Dendritic cell treated with granulocyte-macrophage colony-stimulating factor and Interleukin-4, amounts not matched to agents 40 ng/mL and 50 ng/mL, for 4 days (primary cell): ENCODE measurements at regions not wholly inside any gene's neighbourhood (a gene's known extent, or its start where the extent isn't known, plus 50 kb on each side); places are given as distances from the start of the nearest gene placed in this dataset.
"Not testable (repeated sequence)": the region's sequence is repeated elsewhere in the genome, so short reads cannot be mapped to it uniquely, and the experiment has no call there.

Source experiments
- H3K27ac Mint-ChIP-seq: one replicate; pipeline ENCODE4 v1.8.0; 2022; ENCODE audit warnings: mild to moderate bottlenecking, mixed read lengths
- H3K27me3 Mint-ChIP-seq: one replicate; pipeline ENCODE4 v1.8.0; 2022; ENCODE audit warnings: mild to moderate bottlenecking, mixed read lengths
- H3K36me3 Mint-ChIP-seq: one replicate; pipeline ENCODE4 v1.8.0; 2022; ENCODE audit warnings: low read depth, mixed read lengths
- H3K4me1 Mint-ChIP-seq: one replicate; pipeline ENCODE4 v1.8.0; 2022; ENCODE audit warnings: low read depth, mixed read lengths
- H3K4me3 Mint-ChIP-seq: one replicate; pipeline ENCODE4 v1.8.0; 2022; ENCODE audit warnings: mild to moderate bottlenecking, moderate library complexity, mixed read lengths
- H3K9me3 Mint-ChIP-seq: one replicate; pipeline ENCODE4 v1.8.0; 2022; ENCODE audit warnings: mixed read lengths
- intact Hi-C: fragments of 100-400 bp; cut with micrococcal nuclease; formaldehyde crosslinking; loops from one replicate; pipeline ENCODE4 v1.15.0; 2022

DNA sequence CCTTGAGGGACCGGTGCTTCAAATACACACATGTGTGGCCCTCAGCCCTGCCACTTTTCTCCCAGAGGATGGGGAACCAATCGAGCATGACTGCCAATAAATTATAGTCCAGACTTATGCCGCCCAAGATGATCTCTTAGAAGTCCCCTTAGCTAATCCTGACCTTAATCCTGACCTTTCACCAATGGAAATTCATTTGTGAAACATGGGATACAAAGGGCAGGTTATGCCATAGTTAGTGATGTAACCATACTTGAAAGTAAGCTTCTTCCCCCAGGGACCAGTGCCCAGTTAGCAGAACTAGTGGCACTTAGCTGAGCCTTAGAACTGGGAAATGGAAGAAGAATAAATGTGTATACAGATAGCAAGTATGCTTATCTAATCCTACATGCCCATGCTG lies 190.6 kb downstream of the FBXO4 start:
- peaks cover 37% of the 10 kb centered on the region for H3K9me3 Mint-ChIP-seq
- H3K4me1 Mint-ChIP-seq, H3K4me3 Mint-ChIP-seq, H3K27me3 Mint-ChIP-seq, H3K36me3 Mint-ChIP-seq, intact Hi-C loops, H3K27ac Mint-ChIP-seq: not testable (repeated sequence)

DNA sequence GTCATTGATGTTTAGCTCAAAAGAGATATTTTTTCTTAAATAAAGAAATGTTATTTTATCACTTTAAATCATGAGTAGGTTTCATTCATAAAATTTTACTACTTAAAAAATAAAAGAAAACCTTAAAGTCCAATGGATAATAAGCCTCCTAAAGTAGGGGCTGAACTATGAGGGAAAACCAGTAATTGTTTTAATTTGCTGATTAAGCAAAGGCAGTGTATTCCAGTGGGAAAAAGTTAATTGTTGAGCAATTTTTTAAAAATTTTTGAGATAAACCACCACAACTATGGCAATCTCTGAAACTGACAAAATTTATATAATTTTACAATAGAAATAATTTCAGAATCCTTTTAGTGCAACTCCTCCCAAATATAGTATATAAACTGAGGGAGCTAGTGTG lies 195.0 kb downstream of the FBXO4 start:
- Mint-ChIP-seq H3K9me3 (peaks cover 31% of the 10 kb centered on the region), H3K4me1 (no peaks in the 10 kb centered on the region), H3K27ac (no peak overlapping the region), H3K27me3 (no peaks in the 10 kb centered on the region), H3K4me3 (no peak overlapping the region), H3K36me3 (no peaks in the 10 kb centered on the region)
- intact Hi-C loops, result no loop called here

DNA sequence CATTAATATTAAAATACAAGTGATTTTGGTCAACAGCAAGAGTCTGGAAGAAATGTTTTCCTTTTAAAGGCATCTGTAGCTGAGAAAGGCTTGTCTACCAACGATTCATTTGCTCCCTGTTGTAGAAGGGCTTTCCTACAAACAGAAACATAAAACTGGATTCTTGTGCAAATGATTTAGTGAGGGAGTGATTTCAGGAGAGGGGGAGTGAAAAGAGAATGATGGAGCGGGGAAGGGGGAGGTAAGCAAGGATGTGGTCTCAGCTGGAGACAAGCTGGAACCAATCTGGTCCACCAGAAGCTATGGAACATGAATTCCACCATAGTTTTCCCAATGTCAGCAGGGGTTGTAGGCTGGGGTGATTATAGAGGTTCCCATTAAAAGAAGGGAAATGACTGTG lies 196.3 kb downstream of the FBXO4 start:
- H3K9me3 Mint-ChIP-seq, result peaks cover 23% of the 10 kb centered on the region
- no peaks in the 10 kb centered on the region for H3K36me3 Mint-ChIP-seq
- no peak overlapping the region for H3K27ac Mint-ChIP-seq
- intact Hi-C loops, result no loop called here
- no peak overlapping the region for H3K4me3 Mint-ChIP-seq
- H3K4me1 Mint-ChIP-seq, result no peaks in the 10 kb centered on the region
- no peaks in the 10 kb centered on the region for H3K27me3 Mint-ChIP-seq

DNA sequence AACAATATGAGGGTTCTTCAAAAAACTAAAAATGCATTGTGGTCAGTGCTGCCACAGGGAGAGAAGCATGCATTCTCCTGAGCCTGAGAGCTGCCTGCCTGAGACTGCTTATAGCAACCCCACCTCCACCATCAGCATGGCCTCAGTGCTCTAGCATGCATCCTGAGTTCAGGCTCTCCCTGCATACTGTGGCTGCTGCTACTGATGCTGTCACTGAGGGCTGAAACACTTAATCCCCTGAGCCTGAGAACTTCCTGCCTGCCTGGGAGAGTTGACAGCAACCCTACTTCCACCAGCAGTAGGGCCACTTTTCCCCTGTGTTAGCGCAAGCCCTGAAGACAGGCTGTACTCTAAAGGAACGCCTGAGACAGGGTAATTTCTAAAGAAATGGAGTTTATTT lies 206.0 kb downstream of the FBXO4 start:
- Mint-ChIP-seq H3K27me3 (no peaks in the 10 kb centered on the region), H3K27ac (no peak overlapping the region), H3K9me3 (peaks cover 26% of the 10 kb centered on the region), H3K4me3 (no peak overlapping the region), H3K4me1 (no peaks in the 10 kb centered on the region), H3K36me3 (no peaks in the 10 kb centered on the region)
- intact Hi-C loops, result no loop called here

DNA sequence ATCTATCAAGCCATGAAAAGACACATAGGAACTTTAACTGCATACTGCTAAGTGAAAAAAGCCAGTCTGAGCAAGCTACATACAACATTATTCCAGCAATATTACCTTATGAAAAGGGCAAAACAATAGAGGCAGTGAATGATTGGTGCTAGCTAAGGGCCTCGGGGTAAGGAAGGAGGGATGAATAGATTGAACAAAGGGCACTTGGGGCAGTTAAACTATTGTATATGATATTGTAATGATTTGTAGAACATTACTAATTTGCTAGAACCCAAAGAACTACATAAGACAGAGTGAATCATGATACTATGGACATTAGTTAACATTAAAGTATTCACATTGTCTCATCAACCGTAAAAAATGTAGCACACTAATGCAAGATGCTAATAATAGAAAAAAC lies 218.3 kb downstream of the FBXO4 start:
- intact Hi-C loops, result no loop called here
- H3K27me3 Mint-ChIP-seq, result no peaks in the 10 kb centered on the region

DNA sequence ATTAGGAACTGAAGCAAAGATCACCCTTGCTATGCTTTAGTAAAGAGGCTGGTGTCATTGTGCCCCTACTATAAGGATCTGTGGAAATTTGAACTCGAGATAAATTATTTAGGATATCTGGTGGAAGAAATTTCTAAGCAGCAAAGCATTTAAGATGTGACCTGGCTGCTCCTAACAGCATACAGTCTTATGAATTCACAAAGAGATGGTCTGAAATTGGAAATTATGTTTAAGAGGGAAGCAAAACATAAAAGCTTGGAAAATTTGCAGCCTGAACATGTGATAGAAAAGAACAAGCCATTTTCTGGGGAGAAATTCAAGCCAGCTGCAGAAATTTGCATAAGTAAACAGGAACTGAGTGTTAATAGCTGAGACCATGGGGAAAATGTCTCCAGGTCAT lies 223.7 kb downstream of the FBXO4 start:
- H3K9me3 Mint-ChIP-seq, result peaks cover 50% of the 10 kb centered on the region
- no peak overlapping the region for H3K27ac Mint-ChIP-seq
- H3K4me3 Mint-ChIP-seq, result no peak overlapping the region
- H3K36me3 Mint-ChIP-seq, result no peaks in the 10 kb centered on the region
- H3K27me3 Mint-ChIP-seq, result no peaks in the 10 kb centered on the region
- H3K4me1 Mint-ChIP-seq, result no peaks in the 10 kb centered on the region
- intact Hi-C loops, result no loop called here

More for the DNA sequence above, 218.3 kb downstream of the FBXO4 start:
- H3K36me3 Mint-ChIP-seq, result no peaks in the 10 kb centered on the region
- no peak overlapping the region for H3K27ac Mint-ChIP-seq
- no peak overlapping the region for H3K4me3 Mint-ChIP-seq
- H3K9me3 Mint-ChIP-seq, result peaks cover 30% of the 10 kb centered on the region
- no peaks in the 10 kb centered on the region for H3K4me1 Mint-ChIP-seq

DNA sequence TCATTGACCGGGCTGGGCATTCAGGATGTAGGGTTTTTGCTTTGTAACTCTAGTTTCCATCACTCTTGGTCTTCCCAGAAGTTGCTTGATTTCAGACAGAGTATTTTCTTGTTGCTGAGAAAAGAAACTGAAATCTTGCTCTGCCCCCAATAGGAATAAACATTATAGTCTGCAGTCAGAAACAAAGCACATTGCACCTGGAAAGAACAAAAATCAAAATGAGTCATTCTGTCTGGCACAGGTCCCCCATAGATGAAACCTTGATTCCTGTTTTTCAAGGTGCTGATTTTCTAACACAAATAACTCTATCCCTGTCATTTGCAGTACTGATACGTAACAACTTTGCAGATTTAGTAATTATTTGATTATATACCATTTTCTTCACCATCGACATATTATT lies 232.1 kb downstream of the FBXO4 start:
- Mint-ChIP-seq H3K4me3 (no peak overlapping the region), H3K27ac (no peak overlapping the region), H3K36me3 (no peaks in the 10 kb centered on the region), H3K4me1 (no peaks in the 10 kb centered on the region), H3K27me3 (no peaks in the 10 kb centered on the region), H3K9me3 (no peaks in the 10 kb centered on the region)
- intact Hi-C loops, result no loop called here

DNA sequence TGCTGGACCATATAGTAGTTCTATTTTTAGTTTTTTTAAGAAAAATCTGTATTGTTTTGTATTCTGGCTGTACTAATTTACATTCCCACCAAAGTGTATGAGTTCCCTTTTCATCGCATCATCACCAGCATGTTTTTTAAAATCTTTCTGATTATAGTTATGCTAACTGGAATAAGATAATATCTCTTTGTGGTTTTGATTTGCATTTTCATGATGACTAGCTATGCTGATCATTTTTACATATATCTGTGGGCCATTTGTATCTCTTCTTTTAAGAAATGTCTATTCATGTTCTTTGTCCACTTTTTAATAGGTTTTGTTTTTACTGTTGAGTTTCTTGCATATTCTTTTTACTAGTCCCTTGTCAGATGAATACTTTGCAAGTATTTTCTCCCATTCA lies 238.0 kb downstream of the FBXO4 start:
- Mint-ChIP-seq H3K4me3 (no peak overlapping the region), H3K27me3 (no peaks in the 10 kb centered on the region), H3K27ac (no peak overlapping the region), H3K9me3 (no peaks in the 10 kb centered on the region), H3K4me1 (no peaks in the 10 kb centered on the region), H3K36me3 (no peaks in the 10 kb centered on the region)
- intact Hi-C loops, result no loop called here

DNA sequence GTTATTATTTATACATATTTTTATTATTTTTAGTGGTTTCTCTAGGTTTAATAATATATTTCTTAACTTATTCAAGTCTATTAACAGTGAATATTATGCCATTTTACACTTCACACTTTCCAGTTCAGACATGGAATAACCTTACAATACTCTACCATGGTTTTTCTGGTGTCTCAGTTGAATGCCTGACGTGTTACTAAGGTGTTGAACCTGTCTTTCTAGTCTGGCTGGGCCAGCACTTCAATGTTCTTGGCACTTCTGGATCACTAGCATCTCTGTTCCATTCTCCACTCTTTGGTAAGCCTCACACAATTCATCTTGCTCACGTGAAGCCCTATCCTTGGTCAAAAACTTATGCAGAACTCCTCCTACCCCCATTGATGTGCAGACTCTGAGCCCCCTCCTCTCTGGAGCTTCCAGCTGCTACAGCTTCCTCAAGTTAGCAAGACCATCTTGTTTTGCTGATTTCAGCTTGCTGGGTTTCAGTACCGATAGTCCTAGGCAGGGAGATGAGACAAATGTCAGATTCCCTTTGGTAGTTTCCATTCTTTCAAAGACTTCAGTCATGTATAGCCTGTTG lies 243.1 kb downstream of the FBXO4 start:
- no peak overlapping the region for H3K4me3 Mint-ChIP-seq
- intact Hi-C loops, result no loop called here
- H3K4me1 Mint-ChIP-seq, result no peaks in the 10 kb centered on the region
- H3K9me3 Mint-ChIP-seq, result no peaks in the 10 kb centered on the region
- no peaks in the 10 kb centered on the region for H3K27me3 Mint-ChIP-seq
- no peak overlapping the region for H3K27ac Mint-ChIP-seq
- no peaks in the 10 kb centered on the region for H3K36me3 Mint-ChIP-seq

DNA sequence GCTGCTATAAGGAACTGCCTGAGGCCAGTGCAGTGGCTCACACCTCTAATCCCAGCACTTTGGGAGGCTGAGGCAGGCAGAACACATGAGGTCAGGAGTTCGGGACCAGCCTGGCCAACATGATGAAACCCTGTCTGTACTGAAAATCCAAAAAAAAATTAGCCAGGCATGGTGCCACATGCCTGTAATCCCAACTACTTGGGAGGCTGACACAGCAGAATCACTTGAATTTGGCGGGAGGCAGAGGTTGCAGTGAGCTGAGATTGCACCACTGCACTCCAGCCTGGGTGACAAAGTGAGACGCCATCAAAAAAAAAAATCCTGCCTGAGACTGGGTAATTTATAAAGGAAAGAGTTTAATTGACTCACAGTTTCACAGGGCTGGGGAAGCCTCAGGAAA lies 247.1 kb upstream of the GHR start:
- H3K27ac Mint-ChIP-seq, H3K4me3 Mint-ChIP-seq, H3K36me3 Mint-ChIP-seq, intact Hi-C loops, H3K4me1 Mint-ChIP-seq, H3K27me3 Mint-ChIP-seq: not testable (repeated sequence)
- H3K9me3 Mint-ChIP-seq, result peaks cover 25% of the 10 kb centered on the region

DNA sequence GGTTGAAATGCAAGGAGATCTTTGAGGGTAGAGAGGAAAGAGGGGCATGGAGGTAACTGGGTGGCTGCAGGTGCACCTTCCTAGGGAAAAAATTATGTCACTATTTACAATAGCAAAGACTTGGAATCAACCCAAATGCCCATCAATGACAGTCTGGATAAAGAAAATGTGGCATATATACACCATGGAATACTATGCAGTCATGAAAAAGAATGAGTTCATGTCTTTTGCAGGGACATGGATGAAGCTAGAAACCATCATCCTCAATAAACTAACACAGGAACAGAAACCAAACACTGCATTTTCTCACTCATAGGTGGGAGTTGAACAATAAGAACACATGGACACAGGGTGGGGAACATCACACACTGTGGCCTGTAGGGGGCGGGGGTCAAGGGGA lies 243.4 kb upstream of the GHR start:
- intact Hi-C loops, H3K9me3 Mint-ChIP-seq, H3K36me3 Mint-ChIP-seq, H3K27me3 Mint-ChIP-seq, H3K4me1 Mint-ChIP-seq, H3K4me3 Mint-ChIP-seq, H3K27ac Mint-ChIP-seq: not testable (repeated sequence)

DNA sequence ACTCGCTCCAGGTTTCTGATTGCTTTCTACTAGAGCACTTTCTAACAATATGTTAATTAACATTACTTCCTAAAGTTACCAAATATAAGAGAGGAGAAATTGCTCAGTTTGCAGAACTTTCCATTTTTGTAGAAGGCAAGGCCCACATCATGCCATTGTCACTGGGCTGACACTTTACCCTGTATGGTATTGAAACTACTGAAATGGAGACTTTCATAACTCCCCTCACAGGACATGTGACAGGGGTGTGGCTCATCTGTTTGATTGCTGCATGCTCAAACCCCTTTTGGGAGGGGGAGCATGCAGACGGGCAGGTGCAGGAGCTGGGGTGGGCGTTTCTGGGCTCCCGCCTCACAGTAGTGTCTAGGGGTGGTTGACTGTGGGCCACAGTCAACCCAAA lies 206.3 kb upstream of the GHR start:
- Mint-ChIP-seq H3K4me3 (no peak overlapping the region), H3K9me3 (peaks cover 15% of the 10 kb centered on the region), H3K4me1 (no peaks in the 10 kb centered on the region), H3K27me3 (no peaks in the 10 kb centered on the region), H3K36me3 (no peaks in the 10 kb centered on the region), H3K27ac (no peak overlapping the region)
- intact Hi-C loops, result no loop called here

DNA sequence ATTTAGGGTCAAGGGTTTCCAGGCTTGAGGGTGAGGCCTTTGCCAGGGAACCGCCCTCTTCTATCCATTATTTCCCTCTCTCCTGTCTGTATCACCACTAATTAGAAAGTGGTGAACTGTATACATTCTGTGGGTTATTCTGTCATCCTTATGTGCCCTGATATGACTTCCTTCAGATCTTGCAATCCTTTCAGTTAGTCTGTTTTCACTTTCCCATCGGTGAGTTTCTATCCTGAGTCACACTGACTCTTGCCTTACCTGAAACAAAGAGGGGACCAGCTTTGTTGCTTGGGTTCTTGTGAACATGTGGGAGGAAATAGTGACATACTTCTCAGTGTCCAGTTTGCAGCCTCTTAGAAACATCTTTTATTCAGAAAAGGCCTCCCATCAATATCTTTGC lies 205.4 kb upstream of the GHR start:
- no peaks in the 10 kb centered on the region for H3K4me1 Mint-ChIP-seq
- peaks cover 15% of the 10 kb centered on the region for H3K9me3 Mint-ChIP-seq
- H3K27ac Mint-ChIP-seq, result no peak overlapping the region
- H3K4me3 Mint-ChIP-seq, result no peak overlapping the region
- intact Hi-C loops, result no loop called here
- H3K36me3 Mint-ChIP-seq, result no peaks in the 10 kb centered on the region
- H3K27me3 Mint-ChIP-seq, result no peaks in the 10 kb centered on the region

DNA sequence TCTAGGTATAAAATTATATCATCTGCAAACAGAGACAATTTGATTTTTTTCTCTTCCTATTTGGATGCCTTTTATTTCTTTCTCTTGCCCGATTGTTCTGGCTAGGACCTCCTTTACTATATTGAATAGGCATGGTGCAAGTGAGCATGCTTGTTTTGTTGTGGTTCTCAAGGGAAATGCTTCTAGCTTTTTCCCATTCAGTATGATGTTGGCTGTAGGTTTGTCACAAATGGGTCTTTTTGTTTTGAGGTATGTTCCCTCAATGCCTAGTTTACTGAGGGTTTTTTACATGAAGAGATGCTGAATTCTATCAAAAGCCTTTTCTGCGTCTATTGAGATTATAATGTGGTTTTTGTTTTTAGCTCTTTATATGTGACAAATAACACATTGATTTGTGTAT lies 198.2 kb upstream of the GHR start:
- Mint-ChIP-seq H3K36me3 (no peaks in the 10 kb centered on the region), H3K27ac (no peak overlapping the region), H3K4me3 (no peak overlapping the region), H3K27me3 (no peaks in the 10 kb centered on the region), H3K9me3 (no peaks in the 10 kb centered on the region), H3K4me1 (no peaks in the 10 kb centered on the region)
- intact Hi-C loops, result no loop called here

DNA sequence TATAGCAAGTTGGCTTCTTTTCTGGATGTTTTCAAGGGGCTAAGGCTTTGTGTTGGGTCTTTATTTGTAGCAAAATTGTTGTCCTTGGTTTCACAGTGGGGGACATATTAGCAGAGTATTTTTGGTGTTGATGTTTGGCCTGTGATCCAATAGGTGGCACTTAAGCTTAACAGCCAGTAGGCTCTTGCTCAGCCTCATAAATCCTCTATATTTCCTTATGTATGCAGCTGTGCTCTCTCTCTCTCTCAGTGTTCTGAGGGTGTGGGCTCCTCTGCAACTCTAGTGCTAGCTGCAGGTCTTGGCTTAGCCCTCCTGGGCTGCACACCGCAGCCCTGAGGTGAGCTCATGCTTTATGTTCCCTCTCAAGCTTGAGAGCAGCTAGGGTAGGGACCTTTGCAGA lies 195.0 kb upstream of the GHR start:
- no peak overlapping the region for H3K27ac Mint-ChIP-seq
- no peaks in the 10 kb centered on the region for H3K27me3 Mint-ChIP-seq
- no peaks in the 10 kb centered on the region for H3K4me1 Mint-ChIP-seq
- H3K4me3 Mint-ChIP-seq, result no peak overlapping the region
- intact Hi-C loops, result no loop called here
- H3K36me3 Mint-ChIP-seq, result no peaks in the 10 kb centered on the region
- H3K9me3 Mint-ChIP-seq, result no peaks in the 10 kb centered on the region
